ENCODE measurements at regions not wholly inside any gene's neighbourhood (a gene's known extent, or its start where the extent isn't known, plus 50 kb on each side); places are given as distances from the start of the nearest gene placed in this dataset.

DNA sequence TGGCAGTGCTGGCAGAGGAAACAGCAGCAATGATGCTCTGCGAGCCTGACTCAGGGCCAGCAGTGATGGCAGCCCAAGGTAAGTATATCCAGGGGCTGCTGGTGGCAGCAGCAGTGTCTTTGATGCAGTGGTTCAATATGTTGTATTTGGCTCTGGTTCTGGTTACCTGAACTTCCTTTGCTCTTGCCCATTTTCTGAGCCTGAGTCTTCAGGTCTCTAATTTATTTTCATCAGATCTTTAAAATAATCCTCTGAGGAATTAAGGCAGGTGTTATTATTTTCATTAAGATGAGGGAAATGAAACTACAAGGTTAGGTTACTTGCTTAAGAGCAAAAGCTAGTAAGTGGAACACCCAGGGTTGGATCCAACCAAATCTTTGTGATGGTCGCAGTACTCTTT lies 102.8 kb upstream of the BMP2K start:
- no peak for TF ChIP-seq POLR2A (IDR thresholded peaks at IDR 0.05)
- TF ChIP-seq, protein P1, sequence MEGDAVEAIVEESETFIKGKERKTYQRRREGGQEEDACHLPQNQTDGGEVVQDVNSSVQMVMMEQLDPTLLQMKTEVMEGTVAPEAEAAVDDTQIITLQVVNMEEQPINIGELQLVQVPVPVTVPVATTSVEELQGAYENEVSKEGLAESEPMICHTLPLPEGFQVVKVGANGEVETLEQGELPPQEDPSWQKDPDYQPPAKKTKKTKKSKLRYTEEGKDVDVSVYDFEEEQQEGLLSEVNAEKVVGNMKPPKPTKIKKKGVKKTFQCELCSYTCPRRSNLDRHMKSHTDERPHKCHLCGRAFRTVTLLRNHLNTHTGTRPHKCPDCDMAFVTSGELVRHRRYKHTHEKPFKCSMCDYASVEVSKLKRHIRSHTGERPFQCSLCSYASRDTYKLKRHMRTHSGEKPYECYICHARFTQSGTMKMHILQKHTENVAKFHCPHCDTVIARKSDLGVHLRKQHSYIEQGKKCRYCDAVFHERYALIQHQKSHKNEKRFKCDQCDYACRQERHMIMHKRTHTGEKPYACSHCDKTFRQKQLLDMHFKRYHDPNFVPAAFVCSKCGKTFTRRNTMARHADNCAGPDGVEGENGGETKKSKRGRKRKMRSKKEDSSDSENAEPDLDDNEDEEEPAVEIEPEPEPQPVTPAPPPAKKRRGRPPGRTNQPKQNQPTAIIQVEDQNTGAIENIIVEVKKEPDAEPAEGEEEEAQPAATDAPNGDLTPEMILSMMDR (IDR thresholded peaks at IDR 0.05), result no peak

Data from esophagus squamous epithelium (tissue), 4 donors.